CD4-positive, alpha-beta T cell treated with Interleukin-21 for 1 hour (primary cell): ENCODE measurements at regions not wholly inside any gene's neighbourhood (a gene's known extent, or its start where the extent isn't known, plus 50 kb on each side); places are given as distances from the start of the nearest gene placed in this dataset.

Experiments
- DNase-seq: peaks from one replicate; pipeline ENCODE4 v3.0.0-alpha.2; 2020

- DNase-seq = no peak
Measured at GRCh38 chr11:115699326-115699725, 195.1 kb upstream of the CADM1 start.

DNA sequence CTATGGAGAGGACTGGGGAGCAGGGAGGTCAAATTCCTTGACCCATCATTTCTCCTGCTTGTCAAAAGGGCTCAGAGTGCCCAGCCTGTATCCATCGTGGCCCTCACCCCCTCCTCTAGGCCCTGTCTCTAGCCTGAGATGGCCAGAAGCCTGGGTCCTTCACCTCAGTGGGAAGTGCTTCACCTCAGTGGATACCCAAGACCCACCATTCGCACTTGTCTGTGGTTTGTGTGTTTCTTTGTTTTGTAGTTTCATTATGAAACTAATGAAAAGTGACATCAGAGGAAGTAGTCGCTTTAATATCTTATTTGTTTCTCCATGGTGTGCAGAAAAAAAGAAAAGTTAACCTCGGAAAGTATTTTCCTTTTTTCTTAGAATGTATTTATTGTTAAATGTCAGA is 194.0 kb upstream of the CADM1 start:
- no peak for DNase-seq

- no peak for DNase-seq
Measured at GRCh38 chr11:115696563-115696962, 192.3 kb upstream of the CADM1 start.

- DNase-seq = no peak
Measured at GRCh38 chr11:115695677-115696364, 191.6 kb upstream of the CADM1 start.

GRCh38 chr11:115693002-115693401 is 188.8 kb upstream of the CADM1 start:
- DNase-seq = no peak

DNA sequence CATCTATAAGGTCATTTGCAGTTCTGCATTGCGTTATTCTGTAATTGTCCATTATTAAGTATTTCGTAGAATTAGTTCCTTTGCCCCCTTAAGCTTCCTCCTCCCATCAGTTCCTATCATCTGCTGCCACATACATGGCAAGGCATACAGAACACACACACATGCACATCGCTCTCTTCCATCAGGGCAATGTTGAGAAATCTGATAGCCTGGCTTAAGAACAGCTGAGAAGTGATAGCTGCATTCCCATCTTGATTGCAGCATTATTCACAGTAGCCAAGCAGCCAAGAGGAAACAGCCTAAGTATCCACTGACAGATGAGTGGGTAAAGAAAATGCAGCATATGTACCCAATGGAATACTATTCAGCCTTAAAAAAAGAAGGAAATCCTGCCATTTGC is 186.8 kb upstream of the CADM1 start:
- no peak for DNase-seq

GRCh38 chr11:115687934-115688333 is 183.7 kb upstream of the CADM1 start:
- DNase-seq = no peak

DNA sequence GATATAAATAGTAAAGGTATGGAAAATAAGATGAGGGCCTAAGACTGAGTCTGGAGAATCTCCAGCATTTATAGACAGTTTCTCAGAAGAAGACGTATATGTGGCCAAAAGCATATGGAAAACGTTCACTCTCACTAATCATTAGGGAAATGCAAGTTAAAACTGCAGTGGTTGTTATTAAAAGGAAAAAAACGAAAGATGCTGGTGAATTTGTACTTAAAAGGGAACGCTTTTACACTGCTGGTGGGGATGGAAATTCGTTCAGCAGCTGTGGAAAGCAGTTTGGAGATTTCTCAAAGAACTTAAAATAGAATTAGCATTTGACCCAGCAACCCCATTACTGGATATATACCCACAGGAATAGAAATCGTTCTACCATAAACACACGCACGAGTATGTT is 180.5 kb upstream of the CADM1 start:
- DNase-seq = no peak

GRCh38 chr11:115684135-115684534 is 179.9 kb upstream of the CADM1 start:
- no peak for DNase-seq

DNA sequence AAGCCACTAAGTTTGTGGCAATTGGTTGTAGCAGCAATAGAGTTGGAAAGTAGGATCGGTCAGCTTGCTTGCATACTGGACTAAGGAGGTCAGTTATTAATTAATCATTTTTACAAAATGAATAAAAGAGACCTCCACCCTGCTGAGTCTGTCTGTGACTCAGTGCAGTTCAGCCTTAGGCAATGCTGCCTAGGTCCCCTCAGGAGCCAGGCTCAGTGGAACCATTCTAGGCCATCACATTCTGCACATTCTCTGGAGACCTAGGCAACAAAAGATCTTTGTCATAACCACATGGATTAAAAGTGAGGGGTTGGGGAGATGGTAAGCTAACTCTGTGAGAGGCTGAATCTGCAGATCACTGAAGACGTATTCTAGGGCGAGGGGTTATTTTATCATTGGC is 178.7 kb upstream of the CADM1 start:
- DNase-seq = no peak

GRCh38 chr11:115682101-115682500 is 177.9 kb upstream of the CADM1 start:
- no peak for DNase-seq

DNA sequence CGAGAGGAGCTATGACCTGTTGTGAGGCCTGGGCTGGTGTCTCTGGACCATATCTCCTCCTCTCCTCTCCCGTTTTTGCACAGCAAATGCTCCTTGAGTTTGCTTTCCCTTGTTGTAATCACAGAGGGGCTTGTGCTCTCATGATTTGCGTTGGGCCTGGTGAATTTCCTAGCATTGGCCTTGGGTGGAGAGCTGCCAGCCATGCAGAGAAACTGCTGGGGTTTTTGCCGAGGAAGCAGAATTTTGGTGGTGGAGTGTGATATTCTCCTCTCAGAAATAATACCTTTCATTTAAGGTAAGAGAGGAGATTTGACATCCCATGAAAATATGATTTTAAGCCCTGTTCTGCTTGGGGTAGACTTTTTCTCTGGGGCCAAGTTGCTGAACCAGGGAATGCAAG is 175.7 kb upstream of the CADM1 start:
- DNase-seq = no peak

- no peak for DNase-seq
Measured at GRCh38 chr11:115678942-115679341, 174.7 kb upstream of the CADM1 start.

- no peak for DNase-seq
Measured at GRCh38 chr11:115677190-115677589, 173.0 kb upstream of the CADM1 start.

- no peak for DNase-seq
Measured at GRCh38 chr11:115676768-115677167, 172.6 kb upstream of the CADM1 start.

DNA sequence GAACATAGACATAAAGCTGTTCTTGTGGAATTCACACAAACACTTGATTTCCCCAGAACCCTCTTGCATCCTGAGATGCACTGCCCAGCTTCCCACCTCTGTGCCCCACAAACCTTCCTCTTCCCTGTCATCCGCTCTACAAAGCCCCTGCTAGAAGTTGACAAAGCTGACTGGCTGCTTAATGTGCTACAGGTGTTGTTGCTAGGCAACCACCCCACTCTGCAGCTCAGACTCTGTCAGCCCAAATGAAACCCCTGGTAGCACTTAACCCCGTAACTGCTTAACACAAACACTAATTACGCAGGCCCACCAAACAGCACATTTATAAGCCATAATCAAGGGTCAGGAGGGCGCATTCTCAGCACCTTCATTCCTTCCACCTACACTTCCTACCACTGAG is 172.0 kb upstream of the CADM1 start:
- no peak for DNase-seq

- no peak for DNase-seq
Measured at GRCh38 chr11:115674937-115675544, 170.8 kb upstream of the CADM1 start.

GRCh38 chr11:115674176-115674936 is 170.1 kb upstream of the CADM1 start:
- no peak for DNase-seq

DNA sequence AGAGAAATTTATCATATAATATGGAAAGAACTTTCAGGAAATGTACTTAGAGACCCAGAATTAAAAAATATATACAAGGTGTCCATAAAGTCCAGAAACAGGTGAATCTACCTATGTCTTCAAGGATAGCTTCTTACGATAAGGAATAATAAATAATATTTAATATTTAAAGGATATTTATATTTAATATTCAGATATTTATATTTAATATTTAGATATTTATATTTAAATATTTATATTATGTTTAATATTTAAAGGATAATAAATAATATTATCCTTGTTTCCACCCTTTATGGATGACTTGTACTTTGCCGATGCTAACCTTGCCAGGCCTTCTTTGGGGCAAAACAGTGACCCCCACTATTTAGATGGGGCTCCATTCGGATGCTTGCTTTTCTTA is 169.5 kb upstream of the CADM1 start:
- DNase-seq = no peak

DNA sequence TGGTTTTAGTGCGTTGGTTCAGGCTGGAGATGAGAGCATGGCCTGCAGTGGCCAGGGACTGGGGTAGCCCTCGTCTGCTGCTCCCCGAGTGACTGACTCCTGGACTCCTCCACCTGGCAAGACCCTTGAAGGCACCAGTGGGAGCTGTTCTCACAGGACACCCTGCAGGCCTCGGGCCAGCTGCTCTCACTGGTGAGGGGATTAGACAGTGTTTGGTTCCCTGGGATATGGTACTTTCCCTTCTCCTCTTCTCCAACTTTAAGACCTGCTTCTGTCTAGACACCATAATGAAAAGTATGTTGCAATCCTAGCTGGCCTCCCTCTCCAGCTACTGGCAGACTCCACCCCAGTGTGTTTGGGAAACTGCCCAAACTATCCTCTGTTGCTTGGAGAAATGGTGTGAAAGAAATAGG is 168.8 kb upstream of the CADM1 start:
- no peak for DNase-seq

DNA sequence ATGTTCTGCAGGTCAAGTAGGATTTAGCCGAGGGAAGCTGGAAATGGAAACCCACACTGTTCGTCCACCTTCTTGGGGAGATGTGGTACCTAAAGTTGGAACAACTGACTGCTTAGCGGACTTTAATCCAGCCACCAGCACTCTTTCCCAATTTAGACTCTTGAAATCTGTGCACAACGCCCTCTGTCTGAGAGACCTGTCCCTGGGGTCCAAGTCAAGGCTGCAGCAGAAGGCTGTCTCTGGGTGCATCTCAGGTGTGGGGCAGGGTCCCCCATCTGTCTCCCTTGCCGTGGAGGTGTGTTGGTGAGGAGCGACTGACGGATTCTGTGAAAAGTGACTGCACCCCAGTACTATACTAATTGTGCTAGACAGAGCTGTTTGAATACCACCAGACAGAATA is 168.2 kb upstream of the CADM1 start:
- no peak for DNase-seq

- no peak for DNase-seq
Measured at GRCh38 chr11:115670538-115671205, 166.5 kb upstream of the CADM1 start.

GRCh38 chr11:115665958-115666357 is 161.7 kb upstream of the CADM1 start:
- DNase-seq = no peak
